ENCODE measurements at regions not wholly inside any gene's neighbourhood (a gene's known extent, or its start where the extent isn't known, plus 50 kb on each side); places are given as distances from the start of the nearest gene placed in this dataset.
"Not testable (repeated sequence)": the region's sequence is repeated elsewhere in the genome, so short reads cannot be mapped to it uniquely, and the experiment has no call there.

GRCh38 chr2:150063931-150064548 lies 423.4 kb downstream of the RND3 start:
- H3K4me3 ChIP-seq: no peak overlapping the region
- no peaks in the 10 kb centered on the region for H3K27me3 ChIP-seq
- no peaks in the 10 kb centered on the region for H3K9me3 ChIP-seq
- intact Hi-C loops (cut with DNase I; ENCODE audit: low total_unique reads): no loop called here
- no peak for TF ChIP-seq POLR2A (IDR thresholded peaks at IDR 0.05)
- TF ChIP-seq CTCF (IDR thresholded peaks at IDR 0.05): no peak
- H3K36me3 ChIP-seq (ENCODE audit: low read depth, missing control alignments): no peaks in the 10 kb centered on the region
- no peaks in the 10 kb centered on the region for H3K4me1 ChIP-seq
- no peak overlapping the region for H3K27ac ChIP-seq
- WGBS, 2 donors: 87 to 88% methylated on average over 6 of the region's 6 CpGs
- DNase-seq: no peak

DNA sequence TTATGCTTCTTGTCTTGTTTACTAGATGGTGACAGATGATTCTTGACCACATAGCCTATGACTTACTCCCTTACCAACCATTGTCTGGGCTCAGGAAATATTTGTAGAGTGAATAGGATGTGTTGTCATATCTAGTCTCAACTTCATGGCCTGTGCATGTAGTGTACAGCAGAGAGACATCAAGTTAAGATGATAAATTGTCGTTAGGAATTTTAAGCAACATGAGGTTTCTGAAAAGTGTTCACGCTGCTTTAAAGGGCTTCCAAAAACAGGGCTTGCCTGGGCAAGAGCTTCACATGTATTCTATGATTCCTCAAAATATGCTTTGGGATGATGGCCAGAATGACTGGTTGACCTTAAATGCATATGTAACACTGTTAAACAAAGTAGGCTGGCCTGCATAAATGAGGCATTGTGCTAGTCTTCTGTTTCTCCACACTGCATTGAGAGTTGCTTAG lies 424.0 kb downstream of the RND3 start:
- no peaks in the 10 kb centered on the region for H3K9me3 ChIP-seq
- H3K4me1 ChIP-seq: no peaks in the 10 kb centered on the region
- H3K27me3 ChIP-seq: no peaks in the 10 kb centered on the region
- H3K36me3 ChIP-seq (ENCODE audit: low read depth, missing control alignments): no peaks in the 10 kb centered on the region
- no peak overlapping the region for H3K4me3 ChIP-seq
- WGBS, 2 donors: 94 to 97% methylated on average over 2 of the region's 2 CpGs
- no peak for TF ChIP-seq CTCF (IDR thresholded peaks at IDR 0.05)
- no peak for TF ChIP-seq POLR2A (IDR thresholded peaks at IDR 0.05)
- no peak overlapping the region for H3K27ac ChIP-seq
- no peak for DNase-seq
- intact Hi-C loops (cut with DNase I; ENCODE audit: low total_unique reads): no loop called here

DNA sequence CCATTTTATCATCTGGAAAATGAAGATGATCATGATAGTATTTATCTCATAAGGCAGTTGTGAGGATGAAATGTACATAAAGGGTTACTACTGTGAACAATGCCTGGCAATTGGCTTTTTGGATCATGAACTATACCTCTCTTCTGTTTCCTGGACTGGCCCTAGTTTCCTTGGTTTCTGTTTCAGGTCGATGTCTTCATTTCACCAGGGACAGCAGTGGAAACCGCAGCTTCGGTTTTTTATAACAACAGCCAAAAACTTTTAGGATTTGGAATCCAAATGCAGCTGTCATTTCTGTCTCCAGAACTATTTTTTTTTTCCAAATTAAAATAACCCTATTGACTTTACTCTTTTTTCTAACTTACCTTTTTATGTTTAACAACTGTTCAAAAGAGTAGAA lies 425.1 kb downstream of the RND3 start:
- Histone ChIP-seq H3K27ac (no peak overlapping the region), H3K4me1 (no peaks in the 10 kb centered on the region), H3K36me3 (ENCODE audit: low read depth, missing control alignments) (no peaks in the 10 kb centered on the region), H3K9me3 (no peaks in the 10 kb centered on the region), H3K4me3 (no peak overlapping the region), H3K27me3 (no peaks in the 10 kb centered on the region)
- DNase-seq: no peak
- WGBS, 2 donors: 45 to 51% methylated on average over 3 of the region's 3 CpGs
- intact Hi-C loops (cut with DNase I; ENCODE audit: low total_unique reads): no loop called here
- TF ChIP-seq CTCF (IDR thresholded peaks at IDR 0.05) (no peak), POLR2A (IDR thresholded peaks at IDR 0.05) (no peak)

DNA sequence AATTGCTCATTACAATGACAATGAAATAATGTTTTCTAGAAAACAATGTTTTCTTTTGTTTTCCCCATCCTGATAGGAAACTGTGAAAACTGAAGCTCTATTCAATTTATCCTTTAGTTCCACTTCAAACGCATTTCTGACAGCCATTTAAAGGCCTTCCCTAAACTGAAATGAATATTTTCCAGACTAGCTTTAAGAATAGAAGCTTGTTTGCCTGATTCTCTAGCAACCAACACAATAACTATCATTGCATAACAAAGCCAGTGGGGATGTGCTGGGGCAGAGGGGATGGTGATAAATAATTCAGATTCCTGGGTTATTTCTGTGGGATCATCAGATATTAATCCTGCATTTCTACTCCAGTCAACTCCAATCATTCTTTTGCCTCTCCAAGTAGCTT lies 427.1 kb downstream of the RND3 start:
- H3K27ac ChIP-seq: no peak overlapping the region
- 55 to 61% methylated on average over 1 of the region's 1 CpG for WGBS, 2 donors
- intact Hi-C loops (cut with DNase I; ENCODE audit: low total_unique reads): no loop called here
- H3K4me3 ChIP-seq: no peak overlapping the region
- no peaks in the 10 kb centered on the region for H3K36me3 ChIP-seq (ENCODE audit: low read depth, missing control alignments)
- H3K9me3 ChIP-seq: no peaks in the 10 kb centered on the region
- H3K27me3 ChIP-seq: no peaks in the 10 kb centered on the region
- DNase-seq: no peak
- TF ChIP-seq POLR2A (IDR thresholded peaks at IDR 0.05): no peak
- no peak for TF ChIP-seq CTCF (IDR thresholded peaks at IDR 0.05)
- H3K4me1 ChIP-seq: no peaks in the 10 kb centered on the region

DNA sequence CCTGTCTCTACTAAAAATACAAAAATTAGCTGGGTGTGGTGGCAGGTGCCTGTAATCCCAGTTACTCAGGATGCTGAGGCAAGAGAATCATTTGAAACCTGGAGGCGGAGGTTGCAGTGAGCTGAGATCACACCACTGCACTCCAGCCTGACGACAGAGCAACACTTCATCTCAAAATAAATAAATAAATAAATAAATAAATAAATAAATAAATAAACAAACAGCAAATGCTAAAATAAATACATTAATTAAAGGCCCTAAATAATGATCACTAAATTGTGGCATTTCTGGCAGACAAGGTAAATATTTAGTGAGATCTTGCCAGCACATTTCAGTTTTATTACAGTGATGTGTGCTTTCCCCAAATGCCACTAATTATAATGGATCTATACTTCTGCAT lies 427.8 kb downstream of the RND3 start:
- H3K27ac ChIP-seq; H3K27me3 ChIP-seq; H3K36me3 ChIP-seq (ENCODE audit: low read depth, missing control alignments); H3K4me3 ChIP-seq; DNase-seq; intact Hi-C loops (cut with DNase I; ENCODE audit: low total_unique reads); H3K9me3 ChIP-seq; H3K4me1 ChIP-seq: not testable (repeated sequence)
- 90 to 93% methylated on average over 2 of the region's 2 CpGs for WGBS, 2 donors
